ENCODE measurements at regions not wholly inside any gene's neighbourhood (a gene's known extent, or its start where the extent isn't known, plus 50 kb on each side); places are given as distances from the start of the nearest gene placed in this dataset.

DNA sequence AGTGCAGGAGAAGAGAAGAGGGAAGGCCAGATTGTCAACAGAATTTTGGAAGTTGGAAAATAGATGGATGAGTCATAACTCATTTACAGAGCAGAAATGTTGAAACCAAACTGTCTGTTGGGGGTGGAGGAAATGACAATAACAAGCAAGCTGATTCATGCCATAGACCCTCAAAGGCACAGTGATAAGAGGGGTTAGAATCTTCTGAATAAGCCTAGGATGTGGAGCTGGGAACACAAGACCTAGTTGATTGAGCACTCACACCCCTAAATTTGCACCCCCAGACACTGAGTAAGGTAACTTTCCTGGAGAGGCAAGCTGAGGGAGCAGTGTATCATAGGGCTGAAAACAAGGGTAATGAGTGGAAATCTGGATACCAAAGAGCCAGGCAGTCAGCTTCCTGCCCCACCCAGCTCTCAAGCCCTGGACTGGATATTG is 141.4 kb downstream of the SCG2 start:
- TF ChIP-seq CTCF (IDR thresholded peaks at IDR 0.05; ENCODE audit: insufficient read depth in 1 of 2, low read depth in 1 of 2, low read length in 1 of 2, severe bottlenecking in 1 of 2, unreplicated experiment in 1 of 2): no peak
- DNase-seq: no peak
- no peaks in the 10 kb centered on the region for H3K9me3 ChIP-seq
- POLR2A ChIA-PET: no interaction called here
- CTCF ChIA-PET: no interaction called here
- H3K36me3 ChIP-seq (ENCODE audit: control insufficient read depth, insufficient read depth, low read length): no peaks in the 10 kb centered on the region
- H3K4me3 ChIP-seq (ENCODE audit: low read depth, low read length): no peak overlapping the region
- H3K27me3 ChIP-seq (replicated peaks; ENCODE audit: control insufficient read depth, insufficient read depth, low read length): no peaks in the 10 kb centered on the region
- no peaks in the 10 kb centered on the region for H3K27me3 Mint-ChIP-seq (ENCODE audit: insufficient read depth, unreplicated experiment)
- H3K4me1 ChIP-seq: no peaks in the 10 kb centered on the region
- BruUV-seq (replicated peaks): no TSS peak
- no peak overlapping the region for H3K4me3 Mint-ChIP-seq (ENCODE audit: unreplicated experiment)
- H3K27ac Mint-ChIP-seq (ENCODE audit: unreplicated experiment): no peak overlapping the region
- peaks cover 15% of the 10 kb centered on the region for H3K9me3 Mint-ChIP-seq (ENCODE audit: unreplicated experiment)
- intact Hi-C loops (cut with micrococcal nuclease; ENCODE audit: unreplicated experiment): no loop called here
- no peaks in the 10 kb centered on the region for H3K4me1 Mint-ChIP-seq (ENCODE audit: low read depth, unreplicated experiment)
- H3K36me3 Mint-ChIP-seq (ENCODE audit: insufficient read depth, unreplicated experiment): no peaks in the 10 kb centered on the region

DNA sequence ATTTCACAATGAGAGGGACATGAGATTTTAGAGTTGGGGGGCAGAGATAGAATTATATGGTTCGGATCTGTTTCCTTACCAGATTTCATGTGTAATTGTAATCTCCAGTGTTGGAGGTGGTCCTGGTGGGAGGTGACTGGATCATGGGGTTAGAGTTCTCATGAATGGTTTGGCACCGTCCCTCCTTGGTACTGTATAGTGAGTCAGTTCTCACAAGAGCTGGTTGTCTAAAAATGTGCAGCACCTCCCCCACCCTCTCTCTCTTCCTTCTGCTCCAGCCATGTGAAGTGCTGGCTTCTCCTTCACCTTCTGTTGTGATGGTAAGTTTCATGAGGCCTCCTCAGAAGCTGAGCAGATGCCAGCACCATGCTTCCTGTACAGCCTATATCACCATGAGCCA is 138.1 kb downstream of the SCG2 start:
- CTCF ChIA-PET: no interaction called here
- no TSS peak for BruUV-seq (replicated peaks)
- POLR2A ChIA-PET: no interaction called here
- H3K27ac Mint-ChIP-seq (ENCODE audit: unreplicated experiment): no peak overlapping the region
- intact Hi-C loops (cut with micrococcal nuclease; ENCODE audit: unreplicated experiment): no loop called here
- no peaks in the 10 kb centered on the region for H3K9me3 ChIP-seq
- peaks cover 15% of the 10 kb centered on the region for H3K9me3 Mint-ChIP-seq (ENCODE audit: unreplicated experiment)
- H3K4me3 ChIP-seq (ENCODE audit: low read depth, low read length): no peak overlapping the region
- no peaks in the 10 kb centered on the region for H3K27me3 Mint-ChIP-seq (ENCODE audit: insufficient read depth, unreplicated experiment)
- H3K27me3 ChIP-seq (replicated peaks; ENCODE audit: control insufficient read depth, insufficient read depth, low read length): no peaks in the 10 kb centered on the region
- no peak overlapping the region for H3K4me3 Mint-ChIP-seq (ENCODE audit: unreplicated experiment)
- no peaks in the 10 kb centered on the region for H3K4me1 Mint-ChIP-seq (ENCODE audit: low read depth, unreplicated experiment)
- no peaks in the 10 kb centered on the region for H3K4me1 ChIP-seq
- TF ChIP-seq CTCF (IDR thresholded peaks at IDR 0.05; ENCODE audit: insufficient read depth in 1 of 2, low read depth in 1 of 2, low read length in 1 of 2, severe bottlenecking in 1 of 2, unreplicated experiment in 1 of 2): no peak
- no peaks in the 10 kb centered on the region for H3K36me3 ChIP-seq (ENCODE audit: control insufficient read depth, insufficient read depth, low read length)
- DNase-seq: no peak
- no peaks in the 10 kb centered on the region for H3K36me3 Mint-ChIP-seq (ENCODE audit: insufficient read depth, unreplicated experiment)

DNA sequence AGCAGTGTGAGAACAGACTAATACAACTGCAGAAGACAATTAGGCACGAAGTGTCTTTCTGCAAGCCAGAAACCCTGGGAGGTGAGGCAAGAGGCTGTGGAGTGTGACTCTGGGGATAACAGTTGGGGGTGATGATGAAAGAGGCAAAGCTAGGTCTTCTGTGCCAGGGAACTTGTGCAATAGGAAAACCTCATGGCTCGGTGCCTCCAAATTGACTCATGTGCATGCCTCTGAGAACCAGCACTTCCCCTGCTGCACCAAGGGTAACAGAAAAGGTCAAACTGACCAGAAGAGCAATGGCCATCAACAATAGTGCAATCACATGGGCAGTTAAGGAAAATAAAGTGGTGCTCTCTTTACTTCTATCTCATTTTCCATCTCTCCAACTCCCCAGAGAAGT is 136.4 kb downstream of the SCG2 start:
- H3K4me3 ChIP-seq (ENCODE audit: low read depth, low read length): no peak overlapping the region
- Mint-ChIP-seq H3K4me1 (ENCODE audit: low read depth, unreplicated experiment) (no peaks in the 10 kb centered on the region), H3K9me3 (ENCODE audit: unreplicated experiment) (peaks cover 15% of the 10 kb centered on the region), H3K27ac (ENCODE audit: unreplicated experiment) (no peak overlapping the region), H3K4me3 (ENCODE audit: unreplicated experiment) (no peak overlapping the region), H3K27me3 (ENCODE audit: insufficient read depth, unreplicated experiment) (peaks cover 2% of the 10 kb centered on the region), H3K36me3 (ENCODE audit: insufficient read depth, unreplicated experiment) (no peaks in the 10 kb centered on the region)
- no peaks in the 10 kb centered on the region for H3K9me3 ChIP-seq
- DNase-seq: no peak
- CTCF ChIA-PET: no interaction called here
- no TSS peak for BruUV-seq (replicated peaks)
- no peaks in the 10 kb centered on the region for H3K27me3 ChIP-seq (replicated peaks; ENCODE audit: control insufficient read depth, insufficient read depth, low read length)
- no peaks in the 10 kb centered on the region for H3K4me1 ChIP-seq
- POLR2A ChIA-PET: no interaction called here
- intact Hi-C loops (cut with micrococcal nuclease; ENCODE audit: unreplicated experiment): no loop called here
- TF ChIP-seq CTCF (IDR thresholded peaks at IDR 0.05; ENCODE audit: insufficient read depth in 1 of 2, low read depth in 1 of 2, low read length in 1 of 2, severe bottlenecking in 1 of 2, unreplicated experiment in 1 of 2): no peak
- no peaks in the 10 kb centered on the region for H3K36me3 ChIP-seq (ENCODE audit: control insufficient read depth, insufficient read depth, low read length)

Data from Caco-2 (cell line).